Middle frontal gyrus (tissue), 1 donor: ENCODE measurements at regions not wholly inside any gene's neighbourhood (a gene's known extent, or its start where the extent isn't known, plus 50 kb on each side); places are given as distances from the start of the nearest gene placed in this dataset.

Experiments used
- DNase-seq: peaks from one replicate; pipeline ENCODE4 v3.0.0-alpha.2; 2015; ENCODE audit warnings: low spot score; ENCODE audit errors: extremely low spot score

DNA sequence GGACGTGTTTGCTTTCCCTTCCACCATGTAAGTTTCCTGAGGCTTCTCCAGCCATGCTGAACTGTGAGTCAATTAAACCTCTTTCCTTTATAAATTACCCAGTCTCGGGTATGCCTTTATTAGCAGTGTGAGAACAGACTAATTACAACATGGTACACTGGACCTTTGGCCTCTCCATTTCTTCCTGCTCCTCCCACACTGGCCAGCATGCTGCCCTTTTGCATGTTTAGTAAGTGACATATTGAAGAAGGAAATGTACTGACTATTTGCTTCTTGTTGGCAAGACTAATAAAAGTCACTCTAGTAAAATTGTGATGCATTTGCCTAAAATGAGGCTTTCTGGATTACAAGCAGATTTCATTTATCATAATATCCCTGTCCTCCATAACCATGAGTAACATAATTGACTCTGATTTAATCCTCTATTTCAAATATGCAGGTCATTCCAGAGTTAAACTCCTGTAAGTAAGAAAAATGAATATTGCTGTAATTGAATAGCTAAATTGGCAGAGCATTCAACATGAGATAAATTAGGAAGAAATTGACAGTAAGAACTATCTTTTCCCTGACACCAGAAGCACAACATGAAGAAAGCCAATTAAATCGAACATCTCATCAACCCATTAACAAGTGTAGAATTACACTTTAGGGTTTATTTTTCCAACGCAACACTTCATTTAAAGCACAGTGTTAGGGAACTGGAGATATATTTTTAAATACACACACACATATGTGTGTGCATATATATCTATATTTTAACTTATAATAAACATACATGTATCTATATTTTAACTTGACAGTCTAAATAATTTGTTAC, 427.8 kb upstream of the ZP4 start:
- no peak for DNase-seq

DNA sequence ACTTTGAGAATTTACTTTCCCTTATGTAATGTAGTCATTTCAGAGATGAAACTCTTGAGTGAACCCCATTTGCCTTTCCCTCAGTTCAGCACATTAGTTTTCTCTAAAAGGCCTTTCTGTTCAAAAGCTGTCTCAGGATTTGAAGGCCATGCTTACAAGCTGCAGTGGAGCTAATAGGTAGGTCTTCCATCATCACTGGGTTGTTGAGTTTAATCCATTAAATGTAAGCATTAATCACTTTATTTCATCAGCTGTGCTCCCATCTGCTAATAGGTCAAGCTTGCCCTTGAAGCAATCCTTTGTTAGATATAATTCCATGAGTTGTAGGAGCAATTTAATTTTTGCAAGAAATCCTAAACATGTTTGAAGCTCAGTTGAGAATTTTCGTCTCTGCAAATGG, 422.2 kb upstream of the ZP4 start:
- DNase-seq = no peak

DNA sequence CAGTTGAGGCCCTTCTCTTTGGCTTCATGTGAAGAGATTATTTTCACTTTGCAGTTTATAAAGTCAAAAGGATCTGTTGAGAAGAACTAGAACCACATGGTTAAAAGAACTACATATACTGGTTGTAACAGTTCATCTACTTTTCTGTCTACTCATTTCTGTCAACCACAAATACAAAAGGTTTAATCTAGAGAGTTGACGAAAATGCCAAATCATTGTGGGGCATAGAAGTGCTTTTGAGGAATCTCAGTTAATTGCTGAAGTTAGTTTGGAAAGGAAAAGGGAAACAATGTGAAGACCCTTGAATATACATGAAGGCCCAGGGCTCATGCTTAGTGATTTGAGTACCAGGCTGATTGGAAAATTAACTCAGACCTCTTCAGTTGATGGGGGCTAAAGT, 415.7 kb upstream of the ZP4 start:
- no peak for DNase-seq

- DNase-seq = no peak
Measured at GRCh38 chr1:238302646-238303045, 411.9 kb upstream of the ZP4 start.

DNA sequence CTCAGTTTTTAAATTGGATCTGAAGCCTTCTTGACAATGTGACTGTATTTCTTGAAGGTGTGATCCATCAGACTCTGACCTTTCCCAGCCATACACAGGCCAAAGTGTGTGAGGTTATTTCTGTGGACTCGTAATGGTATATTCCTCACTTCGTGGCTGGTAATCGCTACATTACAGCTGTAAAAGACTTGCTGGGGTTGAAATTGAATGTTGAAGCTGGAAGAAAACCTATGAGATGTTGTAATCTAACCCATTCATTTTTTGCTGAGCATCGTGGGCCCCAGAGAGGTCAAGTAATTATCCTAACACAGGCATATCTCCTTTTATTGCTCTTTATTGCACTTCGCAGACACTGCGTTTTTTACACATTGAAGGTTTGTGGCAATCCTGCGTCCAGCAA, 405.6 kb upstream of the ZP4 start:
- DNase-seq = no peak

- no peak for DNase-seq
Measured at GRCh38 chr1:238293075-238293474, 402.4 kb upstream of the ZP4 start.

GRCh38 chr1:238281418-238281817, 390.7 kb upstream of the ZP4 start:
- DNase-seq = no peak

DNA sequence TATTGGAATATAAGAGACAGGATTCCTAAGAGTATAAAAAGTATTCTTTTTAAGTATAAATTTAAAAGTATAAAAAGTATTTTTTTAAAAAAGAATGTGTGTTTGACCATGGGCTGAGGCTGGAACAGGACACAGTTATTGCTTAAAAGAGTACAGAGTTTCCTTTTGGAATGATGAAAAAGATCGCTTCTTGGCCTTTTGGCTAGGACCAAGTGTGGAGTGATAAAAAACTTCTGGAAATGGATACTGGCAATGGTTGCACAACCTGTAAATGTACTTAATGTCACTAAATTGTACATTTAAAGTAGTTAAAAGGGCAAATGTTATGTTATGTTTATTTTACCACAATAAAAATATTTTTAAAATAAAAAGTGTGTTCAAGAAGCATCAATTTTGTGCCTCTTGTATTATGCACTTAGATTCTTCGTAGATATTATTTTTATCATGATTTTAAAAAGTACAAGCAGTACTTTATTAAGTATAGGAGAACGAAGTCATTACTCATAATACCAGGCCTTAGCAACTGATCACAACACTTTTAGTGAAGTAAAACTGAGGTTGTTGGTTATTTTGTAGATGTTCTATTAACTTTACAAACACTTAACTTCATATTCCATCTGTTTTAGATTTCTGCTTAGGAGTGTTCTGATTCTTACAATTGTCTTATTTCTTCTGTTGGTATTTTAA, 389.1 kb upstream of the ZP4 start:
- DNase-seq = no peak

GRCh38 chr1:238272145-238272544, 381.4 kb upstream of the ZP4 start:
- DNase-seq = no peak

GRCh38 chr1:238265866-238266265, 375.1 kb upstream of the ZP4 start:
- no peak for DNase-seq

GRCh38 chr1:238264951-238265350, 374.2 kb upstream of the ZP4 start:
- DNase-seq = no peak

DNA sequence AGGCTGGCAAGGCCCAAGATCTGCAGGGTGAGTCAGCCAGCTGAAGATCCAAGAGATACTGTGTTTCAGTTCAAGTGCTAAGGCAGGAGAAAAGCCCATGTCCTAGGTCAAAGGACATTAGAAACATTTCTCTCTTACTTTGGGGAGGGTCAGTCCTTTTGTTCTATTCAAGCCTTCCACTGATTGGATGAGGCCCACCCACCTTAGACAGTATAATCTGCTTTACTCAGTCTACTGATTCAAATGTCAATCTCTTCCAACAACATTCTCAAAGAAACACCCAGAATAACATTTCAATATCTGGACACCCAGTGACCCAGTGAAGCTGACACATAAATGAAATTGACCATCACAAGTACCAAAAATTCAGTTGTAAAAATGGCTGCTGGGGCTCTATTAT, 367.8 kb upstream of the ZP4 start:
- no peak for DNase-seq

DNA sequence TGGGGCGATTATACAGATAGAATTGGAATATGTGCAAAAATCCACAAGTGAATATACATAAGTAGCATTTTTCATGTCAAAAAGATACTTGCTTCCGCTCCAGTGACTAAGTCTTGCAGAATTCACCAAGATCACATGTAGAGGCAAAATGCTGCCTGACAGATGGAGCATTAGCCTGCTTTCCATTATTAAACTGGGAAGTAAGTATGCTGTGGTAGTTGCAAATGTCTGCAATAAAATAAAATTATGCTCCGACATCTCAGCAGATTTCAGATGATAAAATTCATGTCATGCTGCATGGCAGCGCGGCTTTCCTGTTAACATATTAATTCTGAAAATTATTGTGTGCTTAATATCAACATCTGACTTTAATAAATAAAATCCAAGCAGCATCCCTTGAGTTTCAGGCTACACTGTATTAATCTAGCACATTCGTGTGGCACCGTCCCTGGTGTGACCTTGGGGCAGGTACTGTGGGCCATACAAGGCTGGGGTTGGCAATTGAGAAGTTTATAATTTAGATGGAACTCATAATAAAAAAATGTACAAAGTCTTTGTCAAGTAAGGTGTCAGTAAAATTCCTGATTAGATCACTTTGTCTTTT, 366.4 kb upstream of the ZP4 start:
- no peak for DNase-seq

- DNase-seq = no peak
Measured at GRCh38 chr1:238254935-238255334, 364.2 kb upstream of the ZP4 start.

DNA sequence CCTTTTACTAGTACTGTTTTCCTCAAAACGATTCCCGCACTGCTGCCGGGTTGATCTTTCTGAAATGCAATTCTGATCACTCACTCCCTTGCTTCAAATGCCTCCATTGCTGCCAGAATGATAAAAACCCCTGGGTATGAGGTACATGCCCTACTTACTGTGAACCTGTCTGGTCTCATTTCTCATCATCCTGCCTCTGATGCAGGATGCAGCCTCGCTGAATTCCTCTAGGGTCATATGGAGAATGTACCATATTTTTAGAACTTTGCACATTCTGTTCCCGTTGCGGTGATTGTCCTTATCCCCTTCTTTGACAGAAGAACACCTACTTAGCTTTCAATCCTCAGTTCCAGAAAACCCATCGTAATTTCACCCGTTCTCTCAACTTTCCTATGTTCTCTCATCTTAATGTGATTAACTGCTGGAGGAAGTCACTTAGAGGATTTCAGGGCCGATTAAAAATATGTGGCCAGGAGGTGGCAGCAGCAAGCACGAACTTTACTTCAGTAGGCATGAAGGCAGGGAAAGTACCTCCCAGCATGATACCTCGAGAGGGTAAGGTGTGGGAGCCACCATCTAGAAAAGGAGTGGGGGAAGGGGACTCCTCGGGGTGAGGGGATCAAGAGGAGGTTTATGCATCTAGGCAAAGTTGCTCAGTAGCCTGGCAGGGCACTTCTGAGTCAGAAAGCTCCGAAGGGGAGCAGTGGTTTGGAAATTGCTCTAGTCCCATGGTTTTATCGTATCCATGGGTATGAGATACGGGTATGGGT, 361.5 kb upstream of the ZP4 start:
- peak; percentile 48 for DNase-seq

DNA sequence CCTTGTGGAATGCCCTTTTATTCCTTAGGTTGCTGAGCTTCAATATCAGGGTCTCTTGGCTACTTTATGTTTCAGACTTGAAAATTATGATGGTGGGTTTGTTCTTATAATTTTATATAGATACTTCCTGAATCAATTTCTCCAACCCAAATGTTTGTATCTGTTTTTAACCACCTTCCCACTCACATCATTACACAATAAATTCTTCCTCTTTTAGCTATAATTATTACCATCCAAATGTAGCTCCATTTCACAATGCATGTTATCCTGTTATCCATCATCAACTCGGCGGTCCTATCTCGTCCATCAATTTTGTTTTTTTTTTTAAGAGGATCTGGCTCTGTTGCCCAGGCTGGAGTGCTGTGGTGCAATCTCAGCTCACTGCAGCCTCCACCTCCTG, 357.6 kb upstream of the ZP4 start:
- DNase-seq = no peak

DNA sequence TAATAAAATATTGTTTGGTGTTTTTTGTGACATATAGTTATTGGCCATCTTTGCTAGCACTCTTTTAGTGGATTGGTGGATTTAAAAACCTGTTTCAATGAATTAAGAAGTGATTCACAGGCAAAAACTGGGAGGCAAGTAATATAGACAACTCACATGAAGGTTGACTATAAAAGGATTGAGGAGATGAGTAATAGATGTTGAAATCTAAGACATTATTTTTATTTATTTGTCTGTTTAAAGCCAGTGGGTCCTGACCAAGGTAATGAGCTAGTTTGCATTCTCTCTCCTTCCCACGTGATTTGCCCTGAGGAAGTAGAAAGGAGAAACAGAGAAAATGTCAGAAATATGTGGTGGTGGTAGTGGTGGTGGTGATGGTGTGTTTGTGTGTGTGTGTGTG, 351.5 kb upstream of the ZP4 start:
- no peak for DNase-seq

- no peak for DNase-seq
Measured at GRCh38 chr1:238241607-238242006, 350.9 kb upstream of the ZP4 start.

- no peak for DNase-seq
Measured at GRCh38 chr1:238239343-238239742, 348.6 kb upstream of the ZP4 start.

GRCh38 chr1:238233966-238234365, 343.2 kb upstream of the ZP4 start:
- no peak for DNase-seq

- DNase-seq = no peak
Measured at GRCh38 chr1:238232084-238232710, 341.5 kb upstream of the ZP4 start.
